ENCODE measurements at regions not wholly inside any gene's neighbourhood (a gene's known extent, or its start where the extent isn't known, plus 50 kb on each side); places are given as distances from the start of the nearest gene placed in this dataset.

GRCh38 chr4:186927624-186928023 lies 204.0 kb upstream of the FAT1 start:
- Histone ChIP-seq H3K36me3 (ENCODE audit: control insufficient read depth in 4 of 4, insufficient read depth in 4 of 4, low read length in 4 of 4) (no peaks in the 10 kb centered on the region), H3K9me3 (ENCODE audit: control insufficient read depth in 4 of 4, insufficient read depth in 3 of 4, low read length in 3 of 4) (peaks cover 0 to 2% (median 0%) of the 10 kb centered on the region in 4 donors), H3K9ac (ENCODE audit: insufficient read depth in 1 of 2, low read length in 2 of 2) (no peak overlapping the region), H3K4me3 (no peak overlapping the region), H3K27ac (ENCODE audit: low read depth in 1 of 2, low read length in 1 of 2) (no peak overlapping the region), H3K4me1 (ENCODE audit: control insufficient read depth in 5 of 5, insufficient read depth in 5 of 5, low read length in 5 of 5) (peaks cover 0 to 11% (median 5%) of the 10 kb centered on the region in 5 donors), H3K27me3 (ENCODE audit: control insufficient read depth in 3 of 3, insufficient read depth in 3 of 3, low read length in 2 of 3) (no peaks in the 10 kb centered on the region)
- DNase-seq (no peak), ATAC-seq (ENCODE audit: insufficient read depth, low FRiP score) (no peak)
- WGBS, 2 donors, result 69 to 78% methylated on average over 2 of the region's 2 CpGs
- TF ChIP-seq CTCF (IDR thresholded peaks at IDR 0.05; ENCODE audit: control extremely low read depth, extremely low read depth), result no peak

GRCh38 chr4:186930024-186930423 lies 206.4 kb upstream of the FAT1 start:
- DNase-seq (no peak), ATAC-seq (ENCODE audit: insufficient read depth, low FRiP score) (no peak)
- no peak for TF ChIP-seq CTCF (IDR thresholded peaks at IDR 0.05; ENCODE audit: control extremely low read depth, extremely low read depth)
- H3K4me1 ChIP-seq (ENCODE audit: control insufficient read depth in 5 of 5, insufficient read depth in 5 of 5, low read length in 5 of 5), result peaks cover 2 to 28% (median 4%) of the 10 kb centered on the region in 5 donors
- H3K27ac ChIP-seq (ENCODE audit: low read depth in 1 of 2, low read length in 1 of 2), result no peak overlapping the region
- H3K27me3 ChIP-seq (ENCODE audit: control insufficient read depth in 3 of 3, insufficient read depth in 3 of 3, low read length in 2 of 3), result no peaks in the 10 kb centered on the region
- H3K9me3 ChIP-seq (ENCODE audit: control insufficient read depth in 4 of 4, insufficient read depth in 3 of 4, low read length in 3 of 4), result no peaks in the 10 kb centered on the region
- 94 to 95% methylated on average over 15 of the region's 15 CpGs for WGBS, 2 donors
- no peak overlapping the region for H3K4me3 ChIP-seq
- H3K9ac ChIP-seq (ENCODE audit: insufficient read depth in 1 of 2, low read length in 2 of 2), result no peak overlapping the region
- H3K36me3 ChIP-seq (ENCODE audit: control insufficient read depth in 4 of 4, insufficient read depth in 4 of 4, low read length in 4 of 4), result no peaks in the 10 kb centered on the region

- ATAC-seq (ENCODE audit: insufficient read depth, low FRiP score), result no peak
- H3K27me3 ChIP-seq (ENCODE audit: control insufficient read depth in 3 of 3, insufficient read depth in 3 of 3, low read length in 2 of 3), result no peaks in the 10 kb centered on the region
- H3K36me3 ChIP-seq (ENCODE audit: control insufficient read depth in 4 of 4, insufficient read depth in 4 of 4, low read length in 4 of 4), result no peaks in the 10 kb centered on the region
- no peak for DNase-seq
- no peak overlapping the region for H3K4me3 ChIP-seq
- WGBS, 2 donors, result 88 to 95% methylated on average over 2 of the region's 2 CpGs
- TF ChIP-seq CTCF (IDR thresholded peaks at IDR 0.05; ENCODE audit: control extremely low read depth, extremely low read depth), result no peak
- no peak overlapping the region for H3K9ac ChIP-seq (ENCODE audit: insufficient read depth in 1 of 2, low read length in 2 of 2)
- H3K9me3 ChIP-seq (ENCODE audit: control insufficient read depth in 4 of 4, insufficient read depth in 3 of 4, low read length in 3 of 4), result no peaks in the 10 kb centered on the region
- H3K27ac ChIP-seq (ENCODE audit: low read depth in 1 of 2, low read length in 1 of 2), result no peak overlapping the region
- peaks cover 2 to 38% (median 13%) of the 10 kb centered on the region in 5 donors for H3K4me1 ChIP-seq (ENCODE audit: control insufficient read depth in 5 of 5, insufficient read depth in 5 of 5, low read length in 5 of 5)
These were observed 207.9 kb upstream of the FAT1 start for GRCh38 chr4:186931519-186931918.

GRCh38 chr4:186932196-186932595 lies 208.5 kb upstream of the FAT1 start:
- Histone ChIP-seq H3K9me3 (ENCODE audit: control insufficient read depth in 4 of 4, insufficient read depth in 3 of 4, low read length in 3 of 4) (no peaks in the 10 kb centered on the region), H3K36me3 (ENCODE audit: control insufficient read depth in 4 of 4, insufficient read depth in 4 of 4, low read length in 4 of 4) (no peaks in the 10 kb centered on the region), H3K4me3 (no peak overlapping the region), H3K9ac (ENCODE audit: insufficient read depth in 1 of 2, low read length in 2 of 2) (no peak overlapping the region), H3K4me1 (ENCODE audit: control insufficient read depth in 5 of 5, insufficient read depth in 5 of 5, low read length in 5 of 5) (peaks cover 2 to 45% (median 16%) of the 10 kb centered on the region in 5 donors), H3K27ac (ENCODE audit: low read depth in 1 of 2, low read length in 1 of 2) (no peak overlapping the region), H3K27me3 (ENCODE audit: control insufficient read depth in 3 of 3, insufficient read depth in 3 of 3, low read length in 2 of 3) (no peaks in the 10 kb centered on the region)
- DNase-seq (peak in 1 of 3 donors; percentile 41), ATAC-seq (ENCODE audit: insufficient read depth, low FRiP score) (no peak)
- no peak for TF ChIP-seq CTCF (IDR thresholded peaks at IDR 0.05; ENCODE audit: control extremely low read depth, extremely low read depth)
- WGBS, 2 donors, result 74 to 83% methylated on average over 5 of the region's 5 CpGs
